KMS-11 (cell line): ENCODE measurements at regions not wholly inside any gene's neighbourhood (a gene's known extent, or its start where the extent isn't known, plus 50 kb on each side); places are given as distances from the start of the nearest gene placed in this dataset.

Experiments
- H2AFZ ChIP-seq: fragments of 200-600 bp; sonication (generic); 2 replicates; pipeline ENCODE4 v1.6.1; 2016; ENCODE audit warnings: antibody characterized with exemption, mixed run types, low read depth
- H3K27ac ChIP-seq: fragments of 200-600 bp; sonication (generic); 2 replicates; pipeline ENCODE4 v1.6.1; 2016; ENCODE audit warnings: mild to moderate bottlenecking, mixed run types
- H3K27me3 ChIP-seq: fragments of 200-600 bp; sonication (generic); 2 replicates; pipeline ENCODE4 v1.6.1; 2017; ENCODE audit warnings: mild to moderate bottlenecking, low read depth, mixed run types, moderate library complexity; ENCODE audit not compliant: insufficient read depth
- H3K36me3 ChIP-seq: fragments of 200-600 bp; sonication (generic); 2 replicates; pipeline ENCODE4 v1.6.1; 2017; ENCODE audit warnings: mild to moderate bottlenecking, mixed run types; ENCODE audit not compliant: insufficient read depth
- H3K4me1 ChIP-seq: fragments of 200-600 bp; sonication (generic); 2 replicates; pipeline ENCODE4 v1.6.1; 2016; ENCODE audit warnings: mild to moderate bottlenecking, low read depth, mixed run types; ENCODE audit not compliant: poor library complexity, severe bottlenecking
- H3K4me2 ChIP-seq: fragments of 200-600 bp; sonication (generic); 2 replicates; pipeline ENCODE4 v1.7.0; 2016; ENCODE audit warnings: mild to moderate bottlenecking, mixed run types
- H3K4me3 ChIP-seq: fragments of 200-600 bp; sonication (generic); IDR thresholded peaks from 2 replicates; pipeline ENCODE4 v1.6.1; 2017; ENCODE audit warnings: low read depth, low read length, mixed read lengths; ENCODE audit not compliant: insufficient read depth
- H3K79me2 ChIP-seq: fragments of 200-600 bp; sonication (generic); 2 replicates; pipeline ENCODE4 v1.6.1; 2016; ENCODE audit warnings: low read depth, mixed run types; ENCODE audit not compliant: insufficient read depth
- H3K9ac ChIP-seq: fragments of 200-600 bp; sonication (generic); 2 replicates; pipeline ENCODE4 v1.6.1; 2016; ENCODE audit warnings: mild to moderate bottlenecking, mixed run types
- H4K20me1 ChIP-seq: fragments of 200-600 bp; sonication (generic); 2 replicates; pipeline ENCODE4 v1.6.1; 2016; ENCODE audit warnings: mild to moderate bottlenecking, mixed run types; ENCODE audit not compliant: insufficient read depth
- TF ChIP-seq, protein P1 (sequence below): fragments of 200-600 bp; sonication (generic); conservative IDR thresholded peaks from 2 replicates; pipeline ENCODE4 v1.6.1; 2017; ENCODE audit warnings: low read depth, mild to moderate bottlenecking, antibody characterized with exemption, low read length, moderate library complexity, mixed read lengths

DNA sequence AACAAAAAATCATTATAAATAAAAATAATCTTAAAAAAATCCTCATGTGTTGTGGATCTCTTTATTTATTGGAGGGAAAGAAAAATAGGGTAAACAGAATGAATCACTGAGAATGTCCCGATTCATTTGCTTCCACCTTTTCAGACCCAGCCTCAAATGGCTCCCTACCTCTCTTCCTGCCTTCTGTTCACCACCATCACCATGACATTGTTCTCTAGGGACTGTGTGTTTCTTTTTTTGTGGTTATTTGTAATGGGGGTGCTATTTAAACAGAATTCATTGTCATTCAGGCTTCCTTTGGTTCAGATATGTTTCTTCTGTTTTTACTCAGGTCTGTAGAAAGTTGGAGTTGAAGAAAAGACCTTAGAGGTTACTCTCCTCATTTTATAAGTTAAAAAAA is 198.2 kb downstream of the KIF4B start:
- Histone ChIP-seq H3K4me1 (no peaks in the 10 kb centered on the region), H3K4me2 (no peak overlapping the region), H3K79me2 (no peaks in the 10 kb centered on the region), H3K27me3 (no peaks in the 10 kb centered on the region), H3K9ac (no peak overlapping the region), H2AFZ (no peak overlapping the region), H3K4me3 (no peak overlapping the region), H3K27ac (no peak overlapping the region), H4K20me1 (no peaks in the 10 kb centered on the region), H3K36me3 (no peaks in the 10 kb centered on the region)
- TF ChIP-seq, protein P1, sequence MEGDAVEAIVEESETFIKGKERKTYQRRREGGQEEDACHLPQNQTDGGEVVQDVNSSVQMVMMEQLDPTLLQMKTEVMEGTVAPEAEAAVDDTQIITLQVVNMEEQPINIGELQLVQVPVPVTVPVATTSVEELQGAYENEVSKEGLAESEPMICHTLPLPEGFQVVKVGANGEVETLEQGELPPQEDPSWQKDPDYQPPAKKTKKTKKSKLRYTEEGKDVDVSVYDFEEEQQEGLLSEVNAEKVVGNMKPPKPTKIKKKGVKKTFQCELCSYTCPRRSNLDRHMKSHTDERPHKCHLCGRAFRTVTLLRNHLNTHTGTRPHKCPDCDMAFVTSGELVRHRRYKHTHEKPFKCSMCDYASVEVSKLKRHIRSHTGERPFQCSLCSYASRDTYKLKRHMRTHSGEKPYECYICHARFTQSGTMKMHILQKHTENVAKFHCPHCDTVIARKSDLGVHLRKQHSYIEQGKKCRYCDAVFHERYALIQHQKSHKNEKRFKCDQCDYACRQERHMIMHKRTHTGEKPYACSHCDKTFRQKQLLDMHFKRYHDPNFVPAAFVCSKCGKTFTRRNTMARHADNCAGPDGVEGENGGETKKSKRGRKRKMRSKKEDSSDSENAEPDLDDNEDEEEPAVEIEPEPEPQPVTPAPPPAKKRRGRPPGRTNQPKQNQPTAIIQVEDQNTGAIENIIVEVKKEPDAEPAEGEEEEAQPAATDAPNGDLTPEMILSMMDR = no peak

DNA sequence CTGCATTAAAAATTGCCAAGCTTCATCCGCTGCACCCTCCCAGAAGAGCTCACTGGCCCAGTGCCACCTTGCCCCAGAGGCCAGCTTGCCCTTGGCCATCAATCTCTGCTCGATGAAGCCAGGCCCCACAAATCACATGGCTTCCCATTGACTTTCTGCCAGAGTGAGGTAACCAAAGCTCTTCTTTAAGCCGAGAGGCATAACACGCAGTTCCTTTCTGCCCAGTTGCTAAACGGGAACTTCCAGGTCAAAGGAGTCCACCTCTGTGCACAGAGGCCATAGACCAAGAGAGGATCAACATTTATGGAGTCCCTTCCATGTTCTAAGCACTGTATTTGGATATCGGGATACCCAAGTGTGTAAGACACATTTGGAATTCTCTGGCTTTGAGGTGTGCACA is 208.8 kb downstream of the KIF4B start:
- H3K27me3 ChIP-seq = no peaks in the 10 kb centered on the region
- H2AFZ ChIP-seq = no peak overlapping the region
- TF ChIP-seq, protein P1 = no peak
- H3K9ac ChIP-seq = no peak overlapping the region
- H4K20me1 ChIP-seq = no peaks in the 10 kb centered on the region
- H3K4me3 ChIP-seq = no peak overlapping the region
- H3K4me2 ChIP-seq = no peak overlapping the region
- H3K36me3 ChIP-seq = no peaks in the 10 kb centered on the region
- H3K4me1 ChIP-seq = no peaks in the 10 kb centered on the region
- H3K27ac ChIP-seq = no peak overlapping the region
- H3K79me2 ChIP-seq = no peaks in the 10 kb centered on the region

DNA sequence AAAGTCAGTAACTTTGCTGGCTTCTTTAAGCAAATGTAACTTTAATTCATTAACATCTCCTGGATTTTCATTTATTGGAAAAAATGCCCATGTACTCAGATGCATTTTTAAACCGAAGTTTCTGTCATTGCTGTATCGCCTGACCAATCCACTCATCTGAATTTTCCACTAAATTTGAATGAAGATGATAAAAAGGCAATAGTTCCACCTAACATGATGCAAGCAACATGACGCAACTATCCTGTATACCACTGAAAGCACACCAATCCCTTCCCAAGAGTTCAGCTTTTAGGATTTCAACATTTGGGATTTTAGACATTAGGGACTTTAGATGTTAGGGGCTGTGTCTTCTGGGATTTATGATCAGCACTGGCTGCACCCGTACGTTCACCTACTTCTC is 215.6 kb downstream of the KIF4B start:
- H3K4me2 ChIP-seq = no peak overlapping the region
- no peaks in the 10 kb centered on the region for H3K36me3 ChIP-seq
- no peak overlapping the region for H3K4me3 ChIP-seq
- H3K79me2 ChIP-seq = no peaks in the 10 kb centered on the region
- H4K20me1 ChIP-seq = no peaks in the 10 kb centered on the region
- TF ChIP-seq, protein P1 = no peak
- H3K4me1 ChIP-seq = no peaks in the 10 kb centered on the region
- no peaks in the 10 kb centered on the region for H3K27me3 ChIP-seq
- H2AFZ ChIP-seq = no peak overlapping the region
- no peak overlapping the region for H3K9ac ChIP-seq
- H3K27ac ChIP-seq = no peak overlapping the region

DNA sequence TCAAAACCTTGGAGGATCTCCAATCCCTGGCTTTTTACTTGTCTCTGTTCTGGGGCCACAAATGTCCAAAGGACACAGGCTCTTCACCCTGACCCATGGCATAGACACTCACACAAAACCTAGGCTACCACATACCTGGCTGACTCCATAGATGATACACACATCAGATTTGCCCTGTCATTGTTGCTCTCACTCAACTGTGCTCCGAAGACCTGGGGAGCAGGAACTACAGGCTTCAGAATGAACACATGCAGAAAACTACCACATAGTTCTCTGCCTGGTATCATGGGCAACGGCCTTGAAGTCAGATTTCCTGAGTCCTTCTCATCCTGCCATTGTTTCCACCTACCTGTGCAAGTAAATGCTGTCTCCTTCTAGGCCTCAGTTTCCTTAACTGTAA is 226.2 kb downstream of the KIF4B start:
- no peaks in the 10 kb centered on the region for H3K79me2 ChIP-seq
- H3K27me3 ChIP-seq = no peaks in the 10 kb centered on the region
- H3K4me1 ChIP-seq = no peaks in the 10 kb centered on the region
- H3K27ac ChIP-seq = no peak overlapping the region
- no peaks in the 10 kb centered on the region for H3K36me3 ChIP-seq
- H3K4me3 ChIP-seq = no peak overlapping the region
- H3K4me2 ChIP-seq = no peak overlapping the region
- no peak overlapping the region for H2AFZ ChIP-seq
- H3K9ac ChIP-seq = no peak overlapping the region
- TF ChIP-seq, protein P1 = no peak
- no peaks in the 10 kb centered on the region for H4K20me1 ChIP-seq

DNA sequence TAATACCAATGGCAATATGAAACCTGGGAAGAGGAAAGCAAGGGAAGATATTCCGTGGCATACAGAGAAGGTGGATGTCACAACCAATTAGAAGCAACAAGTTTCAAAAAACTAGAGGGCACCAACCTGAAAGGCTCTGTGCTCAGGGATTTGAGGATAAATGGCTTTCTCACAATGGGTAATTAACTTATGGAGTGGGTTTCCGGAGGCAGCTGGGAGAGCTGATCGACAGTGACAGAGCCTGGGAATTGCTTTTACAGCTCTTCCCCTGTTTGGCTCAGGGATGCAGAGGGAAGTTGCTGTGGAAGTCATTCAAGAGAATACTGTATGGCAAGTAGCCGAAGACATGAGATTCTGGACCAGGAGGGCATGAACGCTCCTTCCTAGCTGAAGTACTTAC is 237.0 kb downstream of the KIF4B start:
- Histone ChIP-seq H2AFZ (no peak overlapping the region), H3K27me3 (no peaks in the 10 kb centered on the region), H3K79me2 (no peaks in the 10 kb centered on the region), H3K4me2 (no peak overlapping the region), H3K9ac (no peak overlapping the region), H3K27ac (no peak overlapping the region), H4K20me1 (no peaks in the 10 kb centered on the region), H3K4me1 (no peaks in the 10 kb centered on the region), H3K4me3 (no peak overlapping the region), H3K36me3 (no peaks in the 10 kb centered on the region)
- TF ChIP-seq, protein P1 = no peak
